ENCODE measurements at regions not wholly inside any gene's neighbourhood (a gene's known extent, or its start where the extent isn't known, plus 50 kb on each side); places are given as distances from the start of the nearest gene placed in this dataset.

- Histone ChIP-seq H3K27me3 (no peaks in the 10 kb centered on the region), H3K27ac (no peak overlapping the region), H3K4me2 (no peak overlapping the region), H3K36me3 (replicated peaks; ENCODE audit: insufficient read depth, low read depth) (no peaks in the 10 kb centered on the region), H3K4me1 (ENCODE audit: insufficient read depth) (no peaks in the 10 kb centered on the region), H4K20me1 (ENCODE audit: insufficient read depth, poor library complexity, severe bottlenecking) (no peaks in the 10 kb centered on the region), H3K9me2 (replicated peaks; ENCODE audit: insufficient read depth) (no peaks in the 10 kb centered on the region), H3K79me2 (no peaks in the 10 kb centered on the region), H2AFZ (no peak overlapping the region), H3K9me3 (ENCODE audit: low read depth) (no peaks in the 10 kb centered on the region), H3K4me3 (no peak overlapping the region)
- DNase-seq (ENCODE audit: low spot score), result no peak
- TF ChIP-seq EZH2phosphoT487 (IDR thresholded peaks at IDR 0.05; ENCODE audit: low read depth, severe bottlenecking, unreplicated experiment) (no peak), EZH2 (IDR thresholded peaks at IDR 0.05; ENCODE audit: borderline replicate concordance) (no peak)
- TF ChIP-seq, protein P1, sequence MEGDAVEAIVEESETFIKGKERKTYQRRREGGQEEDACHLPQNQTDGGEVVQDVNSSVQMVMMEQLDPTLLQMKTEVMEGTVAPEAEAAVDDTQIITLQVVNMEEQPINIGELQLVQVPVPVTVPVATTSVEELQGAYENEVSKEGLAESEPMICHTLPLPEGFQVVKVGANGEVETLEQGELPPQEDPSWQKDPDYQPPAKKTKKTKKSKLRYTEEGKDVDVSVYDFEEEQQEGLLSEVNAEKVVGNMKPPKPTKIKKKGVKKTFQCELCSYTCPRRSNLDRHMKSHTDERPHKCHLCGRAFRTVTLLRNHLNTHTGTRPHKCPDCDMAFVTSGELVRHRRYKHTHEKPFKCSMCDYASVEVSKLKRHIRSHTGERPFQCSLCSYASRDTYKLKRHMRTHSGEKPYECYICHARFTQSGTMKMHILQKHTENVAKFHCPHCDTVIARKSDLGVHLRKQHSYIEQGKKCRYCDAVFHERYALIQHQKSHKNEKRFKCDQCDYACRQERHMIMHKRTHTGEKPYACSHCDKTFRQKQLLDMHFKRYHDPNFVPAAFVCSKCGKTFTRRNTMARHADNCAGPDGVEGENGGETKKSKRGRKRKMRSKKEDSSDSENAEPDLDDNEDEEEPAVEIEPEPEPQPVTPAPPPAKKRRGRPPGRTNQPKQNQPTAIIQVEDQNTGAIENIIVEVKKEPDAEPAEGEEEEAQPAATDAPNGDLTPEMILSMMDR (IDR thresholded peaks at IDR 0.05; ENCODE audit: poor library complexity), result no peak
- WGBS (ENCODE audit: low lambda C conversion rate, missing lambda C conversion rate), result 42% methylated on average over 3 of the region's 3 CpGs
Observed at GRCh38 chrX:20664774-20665173, 398.1 kb upstream of the RPS6KA3 start.

GRCh38 chrX:20664131-20664530, 397.4 kb upstream of the RPS6KA3 start:
- H3K4me1 ChIP-seq (ENCODE audit: insufficient read depth), result no peaks in the 10 kb centered on the region
- TF ChIP-seq EZH2 (IDR thresholded peaks at IDR 0.05; ENCODE audit: borderline replicate concordance), result no peak
- no peaks in the 10 kb centered on the region for H3K9me3 ChIP-seq (ENCODE audit: low read depth)
- H3K27me3 ChIP-seq, result no peaks in the 10 kb centered on the region
- 60% methylated on average over 2 of the region's 2 CpGs for WGBS (ENCODE audit: low lambda C conversion rate, missing lambda C conversion rate)
- no peak overlapping the region for H2AFZ ChIP-seq
- no peak for DNase-seq (ENCODE audit: low spot score)
- H3K79me2 ChIP-seq, result no peaks in the 10 kb centered on the region
- no peak overlapping the region for H3K4me3 ChIP-seq
- H3K27ac ChIP-seq, result no peak overlapping the region
- no peaks in the 10 kb centered on the region for H4K20me1 ChIP-seq (ENCODE audit: insufficient read depth, poor library complexity, severe bottlenecking)
- H3K36me3 ChIP-seq (replicated peaks; ENCODE audit: insufficient read depth, low read depth), result no peaks in the 10 kb centered on the region
- no peaks in the 10 kb centered on the region for H3K9me2 ChIP-seq (replicated peaks; ENCODE audit: insufficient read depth)
- no peak overlapping the region for H3K4me2 ChIP-seq

DNA sequence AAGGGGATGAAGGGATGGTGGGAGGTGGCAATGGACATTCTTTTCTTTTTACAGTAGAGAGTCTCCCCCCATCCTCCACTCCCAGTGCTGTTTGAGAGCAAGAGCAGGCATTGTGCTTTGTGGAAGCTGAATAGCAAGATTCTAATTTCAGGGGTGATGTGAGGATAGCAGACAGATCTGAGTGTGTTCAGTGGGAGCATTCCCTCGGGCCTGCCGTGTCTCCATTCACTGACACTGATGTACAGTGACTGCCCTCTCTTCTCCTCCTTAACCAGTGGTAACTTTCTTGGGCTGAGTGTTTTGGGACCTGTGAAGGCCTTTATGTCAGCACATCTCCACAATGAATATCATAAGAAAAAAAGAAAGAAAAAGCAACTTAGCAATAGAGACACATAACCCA, 396.6 kb upstream of the RPS6KA3 start:
- Histone ChIP-seq H3K4me1 (ENCODE audit: insufficient read depth) (no peaks in the 10 kb centered on the region), H4K20me1 (ENCODE audit: insufficient read depth, poor library complexity, severe bottlenecking) (no peaks in the 10 kb centered on the region), H3K79me2 (no peaks in the 10 kb centered on the region), H2AFZ (no peak overlapping the region), H3K4me2 (no peak overlapping the region), H3K27ac (no peak overlapping the region), H3K36me3 (replicated peaks; ENCODE audit: insufficient read depth, low read depth) (no peaks in the 10 kb centered on the region), H3K9me2 (replicated peaks; ENCODE audit: insufficient read depth) (no peaks in the 10 kb centered on the region), H3K9me3 (ENCODE audit: low read depth) (no peaks in the 10 kb centered on the region), H3K4me3 (no peak overlapping the region), H3K27me3 (no peaks in the 10 kb centered on the region)
- 84% methylated on average over 2 of the region's 2 CpGs for WGBS (ENCODE audit: low lambda C conversion rate, missing lambda C conversion rate)
- TF ChIP-seq EZH2phosphoT487 (IDR thresholded peaks at IDR 0.05; ENCODE audit: low read depth, severe bottlenecking, unreplicated experiment) (no peak), EZH2 (IDR thresholded peaks at IDR 0.05; ENCODE audit: borderline replicate concordance) (no peak)
- TF ChIP-seq, protein P1 (IDR thresholded peaks at IDR 0.05; ENCODE audit: poor library complexity), result no peak
- DNase-seq (ENCODE audit: low spot score), result no peak

DNA sequence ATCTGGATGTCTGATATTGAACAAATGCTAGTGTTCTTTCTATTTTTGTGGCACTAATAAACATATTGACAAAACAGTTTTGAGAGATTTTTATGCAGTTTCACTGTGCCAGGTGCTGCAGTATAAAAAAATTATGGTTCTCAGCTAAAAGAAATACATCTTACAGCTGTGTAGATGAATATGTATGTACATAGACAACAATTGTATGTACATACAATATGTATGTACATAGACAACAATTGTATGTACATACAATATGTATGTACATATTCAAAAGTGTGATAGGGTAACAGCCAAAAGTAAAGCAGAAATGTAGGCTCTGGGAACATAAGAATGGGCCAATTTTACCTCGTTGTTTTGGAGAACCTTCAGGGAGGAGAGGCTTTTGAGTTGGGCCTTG, 390.0 kb upstream of the RPS6KA3 start:
- Histone ChIP-seq H3K4me2 (no peak overlapping the region), H3K36me3 (replicated peaks; ENCODE audit: insufficient read depth, low read depth) (no peaks in the 10 kb centered on the region), H3K27ac (no peak overlapping the region), H3K4me3 (no peak overlapping the region), H3K9me2 (replicated peaks; ENCODE audit: insufficient read depth) (no peaks in the 10 kb centered on the region), H3K79me2 (no peaks in the 10 kb centered on the region), H3K9me3 (ENCODE audit: low read depth) (no peaks in the 10 kb centered on the region), H2AFZ (no peak overlapping the region), H3K27me3 (no peaks in the 10 kb centered on the region), H3K4me1 (ENCODE audit: insufficient read depth) (no peaks in the 10 kb centered on the region), H4K20me1 (ENCODE audit: insufficient read depth, poor library complexity, severe bottlenecking) (no peaks in the 10 kb centered on the region)
- DNase-seq (ENCODE audit: low spot score), result no peak
- TF ChIP-seq EZH2 (IDR thresholded peaks at IDR 0.05; ENCODE audit: borderline replicate concordance) (no peak), EZH2phosphoT487 (IDR thresholded peaks at IDR 0.05; ENCODE audit: low read depth, severe bottlenecking, unreplicated experiment) (no peak)
- TF ChIP-seq, protein P1 (IDR thresholded peaks at IDR 0.05; ENCODE audit: poor library complexity), result no peak
- WGBS (ENCODE audit: low lambda C conversion rate, missing lambda C conversion rate), result 86% methylated on average over 1 of the region's 1 CpG

All from hepatocyte (in vitro differentiated cells).